ENCODE measurements at regions not wholly inside any gene's neighbourhood (a gene's known extent, or its start where the extent isn't known, plus 50 kb on each side); places are given as distances from the start of the nearest gene placed in this dataset.

DNA sequence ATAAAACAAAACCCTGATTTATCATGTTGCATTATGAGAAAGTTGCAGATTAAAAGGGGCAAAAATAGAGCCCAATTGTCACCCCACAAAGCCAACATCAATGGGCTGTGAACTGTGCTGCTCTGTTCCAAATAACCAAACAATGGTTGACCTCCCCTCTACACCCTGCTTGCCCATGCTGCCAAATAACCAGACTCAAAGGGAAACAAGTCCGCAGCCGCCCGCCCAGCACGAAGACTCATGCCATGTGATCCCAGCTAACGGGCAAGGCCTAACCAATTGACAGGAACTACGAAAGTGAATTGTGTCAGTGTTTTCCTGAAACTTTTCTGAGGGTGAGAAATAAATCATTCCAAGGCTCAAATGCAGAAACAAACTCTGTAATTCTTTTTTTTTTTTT, 97.9 kb upstream of the RIOK3 start:
- Mint-ChIP-seq H3K27ac (no peak overlapping the region), H3K27me3 (no peaks in the 10 kb centered on the region), H3K4me1 (ENCODE audit: low read depth) (peaks cover 16% of the 10 kb centered on the region), H3K4me3 (no peak overlapping the region), H3K9me3 (no peaks in the 10 kb centered on the region), H3K36me3 (ENCODE audit: low read depth) (peaks cover 16% of the 10 kb centered on the region)
- intact Hi-C loops (cut with DNase I, micrococcal nuclease), result loop anchor here in 1 of 2 experiments (5.0 kb wide), 1 partner anchor 423 kb away; the partner anchor contains the start of gene RBBP8
- DNase-seq (no peak), ATAC-seq (ENCODE audit: poor library complexity) (no peak)
- H3K27me3 ChIP-seq (ENCODE audit: control insufficient read depth in 1 of 2, insufficient read depth in 2 of 2, low read length in 2 of 2), result no peaks in the 10 kb centered on the region
- H3K4me3 ChIP-seq (ENCODE audit: low read length), result no peak overlapping the region
- no peak for TF ChIP-seq CTCF (IDR thresholded peaks at IDR 0.05)
- H3K27ac ChIP-seq (ENCODE audit: low read depth in 1 of 2, low read length in 2 of 2), result no peak overlapping the region
- H3K4me1 ChIP-seq (ENCODE audit: insufficient read depth, low read length), result peaks cover 12% of the 10 kb centered on the region
- CTCF ChIA-PET, result no interaction called here
- H3K36me3 ChIP-seq (ENCODE audit: insufficient read depth, low read length), result no peaks in the 10 kb centered on the region
- POLR2A ChIA-PET, result no interaction called here
- H3K9me3 ChIP-seq (ENCODE audit: control insufficient read depth in 1 of 2, insufficient read depth in 1 of 2, low read length in 2 of 2), result no peaks in the 10 kb centered on the region

DNA sequence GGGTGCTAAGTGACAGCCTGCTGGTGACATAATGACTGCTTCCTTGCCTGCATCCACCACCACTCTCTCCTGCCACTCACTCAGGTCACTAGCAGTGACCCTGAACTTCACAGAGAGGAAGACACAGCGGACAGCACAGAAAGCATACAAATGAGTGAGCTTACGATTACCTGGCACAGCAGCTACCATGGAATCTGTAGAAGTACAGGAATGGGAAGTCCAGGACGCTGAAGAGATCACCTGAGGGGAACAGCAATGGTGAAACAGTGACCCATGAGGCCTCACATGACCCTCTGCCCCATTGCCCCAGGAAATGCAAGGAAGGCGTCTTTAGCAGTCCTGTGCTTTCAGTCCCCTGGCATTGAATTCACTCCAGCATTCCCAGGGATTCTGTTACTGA, 96.7 kb upstream of the RIOK3 start:
- intact Hi-C loops (cut with DNase I, micrococcal nuclease), result loop anchor here in 1 of 2 experiments (5.0 kb wide), 1 partner anchor 424 kb away; the partner anchor contains the start of gene RBBP8
- no peaks in the 10 kb centered on the region for H3K27me3 Mint-ChIP-seq
- H3K4me1 Mint-ChIP-seq (ENCODE audit: low read depth), result peaks cover 16% of the 10 kb centered on the region
- no peaks in the 10 kb centered on the region for H3K9me3 ChIP-seq (ENCODE audit: control insufficient read depth in 1 of 2, insufficient read depth in 1 of 2, low read length in 2 of 2)
- H3K9me3 Mint-ChIP-seq, result no peaks in the 10 kb centered on the region
- no peak for TF ChIP-seq CTCF (IDR thresholded peaks at IDR 0.05)
- H3K27ac Mint-ChIP-seq, result no peak overlapping the region
- H3K27ac ChIP-seq (ENCODE audit: low read depth in 1 of 2, low read length in 2 of 2), result no peak overlapping the region
- no peak overlapping the region for H3K4me3 Mint-ChIP-seq
- peaks cover 12% of the 10 kb centered on the region for H3K4me1 ChIP-seq (ENCODE audit: insufficient read depth, low read length)
- no peaks in the 10 kb centered on the region for H3K27me3 ChIP-seq (ENCODE audit: control insufficient read depth in 1 of 2, insufficient read depth in 2 of 2, low read length in 2 of 2)
- ChIA-PET CTCF (no interaction called here), POLR2A (no interaction called here)
- H3K4me3 ChIP-seq (ENCODE audit: low read length), result no peak overlapping the region
- no peak for DNase-seq
- no peak for ATAC-seq (ENCODE audit: poor library complexity)
- peaks cover 11% of the 10 kb centered on the region for H3K36me3 Mint-ChIP-seq (ENCODE audit: low read depth)
- no peaks in the 10 kb centered on the region for H3K36me3 ChIP-seq (ENCODE audit: insufficient read depth, low read length)

DNA sequence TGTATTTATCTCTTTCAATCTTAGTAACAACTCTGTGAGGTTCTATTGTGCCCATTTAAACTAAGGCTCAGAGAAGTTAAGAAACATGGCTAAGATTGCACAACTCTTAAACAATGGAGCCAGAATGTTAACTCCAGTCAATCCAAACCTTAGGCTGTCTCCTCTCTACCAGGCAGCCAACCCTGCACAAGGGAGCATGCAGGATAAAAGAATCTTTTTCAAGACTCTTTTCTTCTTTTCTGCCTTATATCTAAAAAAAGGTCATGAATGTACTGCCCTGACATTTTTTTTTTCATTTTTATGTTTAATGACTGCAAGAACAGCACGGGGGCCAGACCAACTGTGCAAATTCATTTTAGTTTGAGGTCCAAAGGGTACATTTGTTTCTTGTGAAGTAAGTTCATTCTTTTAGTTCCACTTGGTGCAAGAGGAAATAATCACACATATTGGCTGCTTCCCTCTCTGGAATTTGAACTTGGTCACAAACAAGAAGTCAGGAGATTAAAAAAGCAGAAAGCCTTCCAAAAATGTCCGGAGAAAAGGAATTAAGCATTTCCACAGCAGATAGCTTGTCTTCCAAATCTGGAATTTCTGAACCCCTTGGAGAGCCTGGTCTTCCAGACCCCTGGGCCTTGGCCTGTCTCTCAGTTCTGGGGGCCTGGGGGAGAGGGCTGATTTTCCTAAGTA, 96.0 kb upstream of the RIOK3 start:
- DNase-seq (no peak), ATAC-seq (ENCODE audit: poor library complexity) (no peak)
- intact Hi-C loops (cut with DNase I, micrococcal nuclease), result loop anchor here in 1 of 2 experiments (5.0 kb wide), 1 partner anchor 425 kb away; the partner anchor contains the start of gene RBBP8
- ChIA-PET POLR2A (no interaction called here), CTCF (no interaction called here)
- H3K4me1 ChIP-seq (ENCODE audit: insufficient read depth, low read length), result peaks cover 12% of the 10 kb centered on the region
- H3K27me3 Mint-ChIP-seq, result no peaks in the 10 kb centered on the region
- H3K27ac Mint-ChIP-seq, result no peak overlapping the region
- peaks cover 16% of the 10 kb centered on the region for H3K4me1 Mint-ChIP-seq (ENCODE audit: low read depth)
- H3K36me3 ChIP-seq (ENCODE audit: insufficient read depth, low read length), result no peaks in the 10 kb centered on the region
- H3K4me3 ChIP-seq (ENCODE audit: low read length), result no peak overlapping the region
- no peaks in the 10 kb centered on the region for H3K9me3 ChIP-seq (ENCODE audit: control insufficient read depth in 1 of 2, insufficient read depth in 1 of 2, low read length in 2 of 2)
- no peak for TF ChIP-seq CTCF (IDR thresholded peaks at IDR 0.05)
- no peaks in the 10 kb centered on the region for H3K9me3 Mint-ChIP-seq
- no peak overlapping the region for H3K27ac ChIP-seq (ENCODE audit: low read depth in 1 of 2, low read length in 2 of 2)
- peaks cover 4% of the 10 kb centered on the region for H3K36me3 Mint-ChIP-seq (ENCODE audit: low read depth)
- no peaks in the 10 kb centered on the region for H3K27me3 ChIP-seq (ENCODE audit: control insufficient read depth in 1 of 2, insufficient read depth in 2 of 2, low read length in 2 of 2)
- H3K4me3 Mint-ChIP-seq, result no peak overlapping the region

Measured in CD4-positive, alpha-beta T cell (primary cell).